GM19043 (cell line): ENCODE measurements at regions not wholly inside any gene's neighbourhood (a gene's known extent, or its start where the extent isn't known, plus 50 kb on each side); places are given as distances from the start of the nearest gene placed in this dataset.

Experiments used
- ATAC-seq: cut with Tn5 transposase; IDR thresholded peaks from one replicate; pipeline ENCODE4 v1.9.1; 2021; ENCODE audit warnings: low read depth; ENCODE audit not compliant: unreplicated experiment

GRCh38 chr2:167544602-167545001 is 656.3 kb downstream of the XIRP2 start:
- no peak for ATAC-seq

GRCh38 chr2:167543721-167544120 is 655.4 kb downstream of the XIRP2 start:
- no peak for ATAC-seq

- no peak for ATAC-seq
Measured at GRCh38 chr2:167537743-167538142, 649.5 kb downstream of the XIRP2 start.

GRCh38 chr2:167534443-167534842 is 646.2 kb downstream of the XIRP2 start:
- ATAC-seq: no peak

- no peak for ATAC-seq
Measured at GRCh38 chr2:167524786-167525185, 636.5 kb downstream of the XIRP2 start.

GRCh38 chr2:167510071-167510759 is 621.9 kb downstream of the XIRP2 start:
- no peak for ATAC-seq

- no peak for ATAC-seq
Measured at GRCh38 chr2:167509586-167509985, 621.3 kb downstream of the XIRP2 start.

- no peak for ATAC-seq
Measured at GRCh38 chr2:167508709-167509108, 620.4 kb downstream of the XIRP2 start.

- ATAC-seq: no peak
Measured at GRCh38 chr2:167506395-167506794, 618.1 kb downstream of the XIRP2 start.

- no peak for ATAC-seq
Measured at GRCh38 chr2:167504695-167505094, 616.4 kb downstream of the XIRP2 start.

- no peak for ATAC-seq
Measured at GRCh38 chr2:167504061-167504460, 615.8 kb downstream of the XIRP2 start.

GRCh38 chr2:167501618-167502017 is 613.3 kb downstream of the XIRP2 start:
- no peak for ATAC-seq

GRCh38 chr2:167493862-167494261 is 605.6 kb downstream of the XIRP2 start:
- ATAC-seq: no peak

- no peak for ATAC-seq
Measured at GRCh38 chr2:167492486-167492885, 604.2 kb downstream of the XIRP2 start.

GRCh38 chr2:167491788-167492187 is 603.5 kb downstream of the XIRP2 start:
- no peak for ATAC-seq

GRCh38 chr2:167490455-167490854 is 602.2 kb downstream of the XIRP2 start:
- ATAC-seq: no peak

- ATAC-seq: no peak
Measured at GRCh38 chr2:167489325-167489724, 601.0 kb downstream of the XIRP2 start.

- no peak for ATAC-seq
Measured at GRCh38 chr2:167487728-167488127, 599.4 kb downstream of the XIRP2 start.

GRCh38 chr2:167484875-167485274 is 596.6 kb downstream of the XIRP2 start:
- no peak for ATAC-seq

GRCh38 chr2:167480986-167481309 is 592.7 kb downstream of the XIRP2 start:
- ATAC-seq: no peak

- no peak for ATAC-seq
Measured at GRCh38 chr2:167480232-167480985, 592.1 kb downstream of the XIRP2 start.

GRCh38 chr2:167478196-167478595 is 589.9 kb downstream of the XIRP2 start:
- ATAC-seq: no peak
